ENCODE measurements at regions not wholly inside any gene's neighbourhood (a gene's known extent, or its start where the extent isn't known, plus 50 kb on each side); places are given as distances from the start of the nearest gene placed in this dataset.

DNA sequence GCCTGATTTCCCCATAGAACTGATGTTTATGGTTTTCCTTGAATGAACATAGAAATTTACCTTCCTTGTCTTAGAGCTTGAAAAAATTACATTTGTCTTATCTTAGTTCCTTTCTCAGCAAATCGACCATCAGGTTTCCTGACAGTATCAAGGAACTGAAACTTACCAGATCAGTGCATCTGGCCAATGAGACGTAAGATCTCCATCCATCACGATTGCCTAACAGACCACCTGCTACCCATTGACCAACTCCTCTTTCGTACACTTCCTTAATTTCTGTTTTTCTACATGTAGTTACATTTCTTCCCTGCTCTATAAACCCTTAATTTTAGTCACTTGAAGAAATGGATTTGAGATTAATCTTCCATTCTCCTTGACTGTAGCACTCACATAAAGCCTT, 57.4 kb upstream of the TMPRSS15 start:
- DNase-seq (ENCODE audit: low spot score): no peak

DNA sequence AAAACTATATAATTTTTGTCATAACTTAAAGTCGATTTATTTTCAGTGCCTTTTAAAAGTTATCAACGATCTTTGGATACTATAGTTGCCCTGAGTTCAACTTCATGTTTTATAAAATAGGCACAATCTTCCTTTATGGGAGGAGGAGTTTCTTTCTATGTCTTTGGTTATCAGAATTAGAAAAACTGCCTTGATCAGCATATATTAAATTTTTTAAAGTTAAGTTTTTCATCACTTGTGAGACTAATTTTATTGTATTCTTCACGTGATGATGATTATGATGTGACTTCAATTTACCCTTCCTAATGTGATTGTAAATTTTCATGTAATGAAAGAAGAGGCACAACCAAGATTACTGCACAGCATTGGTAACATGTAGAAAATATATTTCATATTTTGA, 58.2 kb upstream of the TMPRSS15 start:
- DNase-seq (ENCODE audit: low spot score): no peak

DNA sequence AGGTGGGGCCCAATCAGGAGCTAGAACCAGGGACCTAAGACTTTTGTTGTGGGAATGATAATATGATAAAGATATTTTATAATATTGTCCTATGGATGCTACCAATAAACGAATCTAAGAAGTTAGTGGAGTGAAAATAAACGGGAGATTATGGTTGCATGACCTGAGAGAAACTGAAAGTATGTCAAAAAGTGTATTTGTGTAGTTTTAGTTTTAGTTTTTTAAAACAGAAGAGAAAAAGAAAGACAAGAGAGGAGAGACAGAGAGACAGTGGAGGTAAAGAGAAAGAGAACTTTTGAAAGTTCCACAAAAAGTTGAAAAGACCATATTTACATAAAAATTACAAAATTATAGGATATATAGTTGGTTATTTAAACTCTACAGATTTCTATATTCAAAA, 64.1 kb upstream of the TMPRSS15 start:
- DNase-seq (ENCODE audit: low spot score): no peak

DNA sequence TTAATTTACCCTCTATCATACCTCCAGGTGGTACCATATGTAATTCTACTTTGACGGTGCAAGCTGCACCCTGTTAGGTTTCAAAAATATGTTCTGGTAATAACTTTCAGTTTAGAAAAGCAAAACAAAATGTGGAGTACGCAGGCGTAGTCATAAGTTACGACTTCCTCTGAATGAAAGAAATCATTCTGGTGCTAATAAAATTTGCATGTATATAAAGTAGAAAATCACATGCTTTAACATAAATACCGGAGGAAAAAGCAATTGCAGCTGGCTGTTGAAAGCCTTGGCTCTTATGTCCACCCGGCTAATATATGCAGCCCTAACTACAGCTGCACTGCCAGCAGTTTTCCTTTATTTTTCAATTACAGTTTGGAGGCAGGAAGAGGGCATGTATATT, 65.2 kb upstream of the TMPRSS15 start:
- no peak for DNase-seq (ENCODE audit: low spot score)

DNA sequence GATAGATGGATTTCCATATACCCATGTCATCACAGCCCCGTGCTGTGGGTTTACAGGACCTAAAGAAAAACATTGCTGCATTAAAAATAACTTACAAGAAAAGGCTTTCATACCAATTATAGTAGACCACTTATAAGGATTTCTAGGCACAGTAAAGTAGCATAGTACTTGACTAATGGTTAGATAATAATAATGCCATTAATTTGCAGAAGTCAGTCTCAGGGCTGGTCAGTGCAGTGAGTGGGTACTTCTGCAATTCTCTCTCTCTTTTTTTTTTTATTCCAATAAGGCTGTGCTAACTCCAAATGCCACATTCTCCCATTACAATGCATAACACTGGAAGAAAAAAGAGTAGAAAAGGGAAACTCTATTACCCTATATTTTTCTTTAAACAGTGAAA, 73.1 kb upstream of the TMPRSS15 start:
- DNase-seq (ENCODE audit: low spot score): no peak

DNA sequence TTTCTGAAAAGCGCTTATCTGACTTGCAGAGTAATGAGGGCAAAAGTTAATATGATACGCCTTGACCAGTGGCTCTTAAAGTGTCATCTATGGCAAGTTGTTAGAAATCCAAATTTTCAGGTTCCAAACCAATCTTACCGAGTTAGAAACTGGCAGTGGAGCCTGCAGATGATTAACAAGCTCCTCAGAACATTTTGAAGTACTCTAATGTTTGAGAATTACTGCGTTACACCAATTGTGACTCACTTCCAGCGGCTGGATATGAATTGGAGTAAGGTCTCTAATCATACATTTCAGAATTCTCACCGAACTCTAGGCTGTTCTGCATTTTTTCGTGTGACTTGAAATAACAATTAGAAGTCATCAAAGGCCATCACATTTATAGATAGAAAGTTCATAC, 73.5 kb upstream of the TMPRSS15 start:
- no peak for DNase-seq (ENCODE audit: low spot score)

DNA sequence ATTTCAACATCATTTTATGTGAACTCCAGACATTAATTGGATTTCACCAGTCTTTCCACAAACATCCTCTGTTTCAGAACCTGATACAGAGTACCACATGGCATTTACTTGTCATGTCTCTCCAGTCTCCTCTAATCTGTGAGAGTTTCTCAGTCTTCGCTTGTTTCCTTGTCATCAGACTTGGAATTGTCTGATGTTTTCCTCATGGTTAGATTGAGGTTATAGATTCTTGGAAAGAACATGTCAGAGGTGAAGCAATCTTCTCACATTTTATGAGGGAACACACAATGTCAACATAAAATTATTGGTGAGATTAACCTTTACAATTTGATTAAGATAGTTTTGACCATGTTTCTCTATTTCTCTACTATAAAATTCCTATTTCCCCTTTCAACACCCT, 74.9 kb upstream of the TMPRSS15 start:
- no peak for DNase-seq (ENCODE audit: low spot score)

DNA sequence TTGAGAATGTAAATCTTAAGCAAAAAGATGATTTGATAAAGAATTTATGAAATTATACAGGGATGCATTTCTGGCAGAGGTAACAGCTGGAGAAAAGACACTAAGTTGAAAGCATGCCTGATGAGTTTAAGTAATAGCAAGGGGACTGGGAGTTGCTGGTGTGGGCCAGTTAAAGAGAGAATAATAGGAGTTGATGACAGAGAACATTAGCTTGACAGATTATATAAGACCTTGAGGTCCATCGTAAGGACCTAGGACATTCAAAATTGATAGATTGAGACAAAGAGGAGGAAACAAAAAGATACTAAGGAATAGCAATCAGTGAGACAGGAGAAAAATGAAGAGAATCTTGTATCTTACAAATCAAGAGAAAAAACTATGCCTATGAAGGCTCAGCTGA, 84.7 kb upstream of the TMPRSS15 start:
- DNase-seq (ENCODE audit: low spot score): no peak

DNA sequence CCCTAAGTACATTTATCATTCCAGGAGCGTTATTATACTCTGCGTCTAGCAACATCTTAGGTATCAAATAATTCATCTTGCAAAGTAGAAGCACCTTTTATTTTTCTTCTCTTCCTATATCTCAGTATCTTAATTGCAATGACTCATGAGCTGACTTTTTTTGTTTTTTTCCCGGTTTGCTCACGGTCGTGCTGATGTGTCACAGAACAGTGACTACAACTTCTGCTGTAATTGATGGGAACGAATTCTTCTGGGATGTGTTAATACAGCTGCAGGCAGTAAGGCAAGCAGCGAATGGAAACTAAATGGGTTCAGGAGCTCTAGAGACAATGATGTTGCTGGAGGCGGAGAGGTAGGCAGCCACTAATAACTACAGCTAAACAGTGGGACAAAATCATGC, 89.8 kb upstream of the TMPRSS15 start:
- DNase-seq (ENCODE audit: low spot score): peak; percentile 67

DNA sequence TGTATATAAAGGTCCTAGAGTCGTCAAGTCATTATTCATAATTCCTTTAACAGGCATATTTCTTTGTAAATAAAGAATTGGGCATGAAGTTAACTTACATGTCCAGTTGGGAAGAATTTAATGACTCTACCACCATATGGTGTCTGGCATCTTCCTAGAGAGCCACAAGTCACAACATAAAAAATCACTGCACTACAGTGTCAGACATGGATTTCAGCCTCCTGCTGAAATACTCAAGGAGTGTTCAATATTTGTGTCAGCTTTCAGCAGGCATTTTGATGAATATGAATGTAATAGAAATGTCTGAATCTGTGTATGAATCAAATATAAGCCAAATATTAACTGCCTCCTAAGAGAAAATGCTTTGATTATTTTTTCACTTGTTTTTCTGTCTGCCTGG, 91.9 kb upstream of the TMPRSS15 start:
- no peak for DNase-seq (ENCODE audit: low spot score)

DNA sequence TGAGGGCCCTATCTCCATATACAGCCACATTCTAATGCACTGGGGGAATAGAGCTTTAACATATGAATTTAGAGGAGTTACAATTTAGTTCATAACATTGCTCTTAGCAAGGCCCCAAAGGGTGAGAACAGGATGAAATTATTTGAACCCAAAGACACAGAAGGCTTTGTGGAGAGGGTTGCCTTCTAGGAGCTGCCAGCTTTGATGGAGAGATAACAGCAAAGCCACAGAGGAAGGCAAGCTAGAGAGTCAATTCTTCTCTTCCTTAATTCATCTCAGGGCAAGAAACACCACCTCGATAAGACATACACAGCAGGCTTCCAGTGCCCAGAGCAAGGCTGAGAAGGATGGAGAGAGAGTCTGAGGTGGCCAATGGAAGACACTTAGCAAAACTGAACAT, 94.8 kb upstream of the TMPRSS15 start:
- no peak for DNase-seq (ENCODE audit: low spot score)

DNA sequence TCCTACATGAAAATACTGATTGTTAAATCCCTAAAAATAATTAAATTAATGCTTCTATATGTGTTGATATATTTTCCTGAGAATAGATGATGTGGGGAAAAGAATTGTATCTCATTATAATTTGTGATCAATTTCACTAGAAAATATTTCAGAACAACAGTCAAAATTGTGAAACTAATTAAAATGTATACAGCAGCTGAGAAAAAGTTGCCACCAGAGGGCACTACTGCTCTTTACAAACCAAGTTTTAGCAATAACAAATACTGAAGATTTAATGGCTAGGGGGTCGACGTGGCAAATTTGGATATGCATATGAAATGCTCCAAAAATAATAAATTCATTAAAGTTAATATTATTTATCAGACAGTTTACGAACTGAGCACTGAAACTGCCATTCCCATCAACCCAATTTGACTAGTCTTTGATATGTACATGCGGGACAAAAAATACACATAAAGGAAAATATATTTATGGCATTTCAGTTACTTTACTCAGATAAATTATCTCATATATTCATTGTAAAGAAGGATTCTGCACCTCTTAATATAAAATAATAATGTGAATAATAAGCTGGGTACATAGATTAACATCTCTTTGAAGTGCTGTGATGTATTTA, 96.3 kb upstream of the TMPRSS15 start:
- peak; percentile 35 for DNase-seq (ENCODE audit: low spot score)

DNA sequence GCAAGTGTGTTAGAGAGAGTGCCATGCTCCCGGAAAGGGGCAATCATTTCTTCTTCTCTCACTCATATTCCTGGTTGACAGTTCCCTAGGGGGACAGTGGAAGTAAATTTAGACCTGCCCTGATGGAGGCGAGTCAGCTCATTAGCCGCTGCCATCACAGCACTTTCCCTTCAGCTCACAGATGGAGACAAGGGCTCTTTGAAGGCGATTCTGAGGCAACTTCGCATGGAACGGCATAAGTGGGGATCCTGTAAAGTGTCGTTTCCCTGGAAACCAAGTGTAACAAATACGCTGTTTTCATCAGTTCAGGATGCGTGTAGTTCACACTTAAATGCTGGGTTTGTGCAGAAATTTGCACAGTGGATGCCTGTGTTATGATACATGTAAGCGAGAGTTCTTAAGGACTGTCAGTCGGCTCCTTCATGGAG, 114.5 kb upstream of the TMPRSS15 start:
- DNase-seq (ENCODE audit: low spot score): no peak

DNA sequence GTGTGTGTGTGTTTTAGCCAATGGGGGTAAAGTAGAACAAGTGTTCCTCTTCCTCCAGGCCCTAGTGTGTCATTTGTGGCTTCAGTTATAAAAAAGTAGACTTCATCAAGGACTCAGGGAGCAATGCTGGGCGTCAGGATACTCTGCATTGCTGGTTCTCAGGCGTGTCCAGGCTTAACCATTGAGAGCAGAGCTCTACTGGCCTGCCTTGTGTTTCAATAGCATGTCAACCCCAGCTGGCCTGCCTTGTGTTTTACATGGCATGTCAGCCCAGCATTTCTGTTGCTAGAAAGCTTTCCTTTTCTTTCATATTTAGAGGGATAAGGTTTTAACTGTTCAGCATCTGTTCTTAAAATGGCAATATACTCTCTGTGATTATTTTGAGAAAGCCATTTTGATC, 117.6 kb upstream of the TMPRSS15 start:
- DNase-seq (ENCODE audit: low spot score): no peak

DNA sequence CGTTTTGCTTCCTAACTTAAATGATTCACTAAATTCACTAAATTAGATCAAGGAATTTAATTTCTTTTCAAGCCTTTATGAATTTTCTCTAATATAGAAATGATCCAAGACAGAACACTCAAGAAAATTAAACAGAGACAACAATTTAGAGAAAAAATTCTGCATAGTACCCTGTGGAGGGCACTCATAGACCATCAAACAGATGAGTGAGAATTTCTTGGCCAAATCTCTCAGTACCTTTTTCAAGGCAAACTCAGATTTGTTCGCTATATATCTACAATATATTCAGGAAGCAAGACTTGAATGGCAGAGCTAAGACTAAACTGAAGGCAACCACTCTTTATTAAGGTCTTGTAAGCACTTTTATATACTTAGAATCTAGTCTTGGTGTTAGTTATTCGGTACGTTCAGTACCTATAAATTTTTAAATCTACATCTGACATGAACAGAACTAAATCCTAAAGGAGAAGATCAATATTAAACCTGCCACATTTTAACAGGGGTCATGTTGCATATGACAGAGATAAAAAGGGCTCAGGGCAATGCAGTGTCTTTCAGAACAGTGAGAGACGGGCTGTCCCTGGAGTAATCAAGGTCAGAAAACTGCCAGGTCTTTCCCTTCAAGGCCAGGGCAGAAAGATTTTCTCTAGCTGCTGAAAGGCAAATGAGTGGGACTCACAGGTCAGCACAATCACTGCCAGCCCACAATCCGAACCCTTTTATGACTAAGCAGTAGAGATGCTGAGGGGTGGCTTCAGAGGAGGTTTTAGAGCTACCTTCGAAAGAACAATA, 118.8 kb upstream of the TMPRSS15 start:
- no peak for DNase-seq (ENCODE audit: low spot score)

DNA sequence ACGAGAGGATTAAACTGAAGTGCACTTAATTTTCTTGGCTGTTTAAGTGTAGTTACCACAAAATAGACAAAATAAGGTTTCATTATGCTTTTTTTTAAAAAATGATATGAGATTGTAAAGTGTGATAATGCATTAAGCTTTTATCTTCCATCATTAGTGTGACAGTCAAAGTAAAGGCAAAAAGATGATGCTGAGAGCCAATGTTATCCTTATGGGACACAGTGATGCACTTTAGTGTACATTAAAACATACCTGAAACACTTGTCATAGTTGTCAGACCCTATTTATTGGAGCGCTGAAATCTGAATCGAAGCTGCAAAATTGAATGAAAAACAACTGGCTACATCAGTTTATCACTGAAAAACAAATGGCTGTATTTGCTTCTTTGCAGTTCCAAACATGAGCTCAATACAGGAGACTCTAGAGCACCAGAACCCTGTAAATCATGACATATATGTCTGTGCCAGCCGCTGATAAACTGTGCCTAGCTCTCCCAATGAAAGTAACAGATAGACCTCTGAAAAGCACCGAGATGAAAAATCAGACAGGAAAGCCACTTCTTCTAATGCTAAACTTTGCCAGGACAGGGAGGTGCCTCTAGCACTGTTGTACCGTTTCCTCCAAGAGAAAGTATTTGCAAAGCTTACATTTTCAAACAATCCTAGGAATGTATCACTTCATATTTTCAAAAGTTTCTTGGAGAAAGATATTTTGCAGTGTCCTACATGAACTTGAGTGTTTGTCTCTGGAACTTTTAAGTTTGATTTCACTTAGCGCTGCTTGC, 120.7 kb upstream of the TMPRSS15 start:
- no peak for DNase-seq (ENCODE audit: low spot score)

DNA sequence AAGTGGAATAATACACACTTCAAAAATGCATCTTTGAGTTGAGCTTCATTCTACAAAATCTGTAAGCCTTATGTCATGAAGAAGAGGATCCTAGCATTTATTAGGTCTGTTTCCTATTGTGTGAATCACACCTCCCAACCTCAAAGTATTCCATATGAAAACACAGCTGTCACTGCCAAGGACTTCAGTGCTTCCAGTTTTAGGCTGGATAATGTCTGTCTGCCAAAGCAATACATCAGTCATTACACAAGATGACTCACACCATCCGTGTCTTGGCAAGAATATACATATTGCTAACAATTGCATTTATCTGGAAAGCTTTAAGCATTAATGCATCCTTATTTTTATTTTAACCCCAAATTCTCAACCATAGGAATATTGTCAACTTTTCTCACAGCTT, 125.7 kb upstream of the TMPRSS15 start:
- DNase-seq (ENCODE audit: low spot score): peak; percentile 15

DNA sequence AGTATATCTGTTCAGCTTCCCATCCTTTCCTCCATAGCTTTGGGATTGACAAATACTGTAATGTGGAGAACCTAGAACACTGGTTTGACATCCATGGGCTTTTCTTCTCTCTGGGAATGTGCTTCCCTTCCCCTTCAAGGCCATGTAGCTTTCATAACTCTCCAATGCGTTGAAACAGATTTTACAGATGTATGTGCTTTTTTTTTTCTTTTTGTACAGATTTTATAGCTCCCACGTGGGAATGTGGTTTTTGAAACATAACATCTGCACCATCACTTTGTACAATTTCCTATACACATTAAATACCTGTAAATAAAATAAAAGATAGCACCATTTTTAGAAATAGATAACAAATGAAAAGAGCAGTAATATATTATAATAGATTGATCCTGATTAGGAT, 138.5 kb upstream of the TMPRSS15 start:
- DNase-seq (ENCODE audit: low spot score): no peak

DNA sequence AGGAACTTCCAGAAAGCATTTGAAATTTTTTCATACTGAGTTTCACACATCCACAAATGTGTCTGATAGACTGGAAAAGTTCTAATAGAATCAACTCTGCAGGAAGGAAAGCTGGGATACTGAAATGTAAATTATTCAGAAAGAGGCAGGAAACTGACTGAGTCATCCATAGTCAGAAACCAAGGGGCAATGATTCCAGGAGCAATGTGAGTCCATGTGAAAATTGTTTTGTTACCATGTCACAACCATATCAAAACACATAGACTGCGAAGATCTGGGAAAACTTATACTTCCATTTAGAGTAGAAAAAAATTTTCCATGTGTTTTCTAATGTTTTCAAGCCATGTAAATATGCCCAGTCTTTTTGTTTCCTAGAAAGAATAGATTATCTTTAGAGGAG, 142.3 kb upstream of the TMPRSS15 start:
- peak; percentile 7 for DNase-seq (ENCODE audit: low spot score)

DNA sequence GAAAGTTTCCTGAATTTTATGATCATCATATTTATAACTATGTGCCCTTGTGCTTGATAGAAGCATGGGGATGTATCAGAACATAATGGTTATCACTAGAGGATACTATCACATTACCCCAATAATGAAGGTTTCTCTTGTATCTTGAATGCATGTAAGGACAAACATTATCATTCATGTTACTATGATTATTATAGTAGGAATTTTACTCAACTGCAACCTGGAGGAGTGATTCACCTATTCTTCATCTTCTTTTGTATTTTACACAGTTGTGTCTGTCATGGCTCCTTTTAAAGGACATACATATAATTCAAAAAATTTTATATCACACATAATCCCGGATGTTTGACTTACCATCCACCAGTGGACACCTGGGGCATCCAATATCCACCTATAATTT, 143.8 kb upstream of the TMPRSS15 start:
- no peak for DNase-seq (ENCODE audit: low spot score)

DNA sequence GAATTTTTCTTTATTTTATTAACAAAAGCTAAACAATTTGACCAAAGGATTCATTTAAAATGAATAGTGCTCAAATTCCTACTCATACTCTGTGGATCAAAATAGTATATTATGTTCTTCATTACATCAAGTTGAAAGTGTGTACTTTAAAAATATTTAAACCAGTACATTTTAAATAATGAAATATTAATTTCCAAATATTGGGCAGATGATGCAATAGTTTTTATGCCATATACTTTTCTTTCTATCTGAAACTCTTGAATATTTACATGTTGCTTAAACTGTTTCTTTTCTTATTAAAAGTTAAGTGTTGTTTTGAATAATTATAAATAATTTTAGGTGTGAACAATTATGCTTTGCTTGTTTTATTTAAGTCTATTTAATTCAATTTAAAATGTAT, 144.7 kb upstream of the TMPRSS15 start:
- DNase-seq (ENCODE audit: low spot score): no peak

DNA sequence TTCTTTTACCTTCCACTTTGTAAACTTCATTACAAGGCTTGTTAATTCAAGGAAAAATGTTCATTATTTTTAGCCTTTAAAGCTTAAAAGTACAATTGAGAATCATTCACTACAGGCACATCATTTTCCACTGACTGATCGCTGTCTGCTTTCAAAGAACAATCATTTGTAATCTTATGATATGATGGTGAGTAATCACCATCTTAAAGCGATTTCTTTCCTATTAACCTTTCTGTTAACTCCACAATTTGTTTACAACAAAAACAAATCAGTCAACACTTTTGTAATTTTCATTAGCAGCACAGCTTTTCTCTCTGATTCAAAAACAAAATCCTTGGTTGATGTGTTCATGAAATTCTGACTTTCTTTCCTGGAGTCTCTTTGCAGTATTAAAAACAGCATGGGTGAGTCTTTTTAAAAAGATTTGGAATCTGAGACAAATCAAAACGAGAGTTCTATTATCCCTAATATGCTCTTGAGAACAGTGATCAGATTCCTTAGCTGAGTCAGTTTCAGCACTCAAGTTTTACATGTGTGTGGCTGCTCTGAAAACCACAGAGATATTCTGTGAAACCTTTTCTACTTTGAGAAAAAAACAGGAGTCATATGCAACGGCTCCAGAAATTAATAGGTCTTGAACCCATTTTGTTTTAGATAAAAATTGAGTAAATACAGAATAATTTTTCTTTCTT, 145.8 kb upstream of the TMPRSS15 start:
- DNase-seq (ENCODE audit: low spot score): no peak

DNA sequence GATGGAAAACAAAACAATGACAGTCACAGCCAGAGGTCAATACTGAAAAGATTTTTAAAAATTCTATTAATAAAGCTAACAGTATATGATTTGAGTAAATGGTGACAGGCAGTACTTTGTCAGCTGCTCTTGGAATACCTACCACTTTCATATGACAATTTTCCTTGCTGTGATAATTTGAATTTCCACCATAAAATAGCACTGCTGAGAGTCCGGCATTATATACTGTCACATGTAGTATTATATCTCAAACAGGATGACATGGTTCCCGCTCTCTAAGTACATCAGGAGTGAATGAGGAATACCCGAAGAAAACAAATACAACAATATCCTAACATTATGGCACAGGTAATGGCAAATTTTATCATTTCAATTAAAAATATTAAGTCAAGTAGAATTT, 146.8 kb upstream of the TMPRSS15 start:
- no peak for DNase-seq (ENCODE audit: low spot score)
